IPS-18a (cell line): ENCODE measurements at regions not wholly inside any gene's neighbourhood (a gene's known extent, or its start where the extent isn't known, plus 50 kb on each side); places are given as distances from the start of the nearest gene placed in this dataset.
"Not testable (repeated sequence)": the region's sequence is repeated elsewhere in the genome, so short reads cannot be mapped to it uniquely, and the experiment has no call there.

Experiments used
- H3K27ac ChIP-seq: one replicate; pipeline ENCODE4 v1.5.1; 2013; ENCODE audit warnings: low read length
- H3K27me3 ChIP-seq: one replicate; pipeline ENCODE4 v1.6.1; 2013; ENCODE audit warnings: mild to moderate bottlenecking, low read length; ENCODE audit not compliant: control insufficient read depth, insufficient read depth
- H3K36me3 ChIP-seq: one replicate; pipeline ENCODE4 v1.6.1; 2013; ENCODE audit warnings: low read depth, low read length; ENCODE audit not compliant: control insufficient read depth
- H3K4me1 ChIP-seq: one replicate; pipeline ENCODE4 v1.6.1; 2013; ENCODE audit warnings: low read depth, low read length; ENCODE audit not compliant: control insufficient read depth
- H3K4me3 ChIP-seq: one replicate; pipeline ENCODE4 v1.5.1; 2013; ENCODE audit warnings: low read length
- H3K9ac ChIP-seq: one replicate; pipeline ENCODE4 v1.6.1; 2013; ENCODE audit warnings: mild to moderate bottlenecking, low read length, moderate library complexity
- H3K9me3 ChIP-seq: one replicate; pipeline ENCODE4 v1.6.1; 2013; ENCODE audit warnings: low read depth, low read length; ENCODE audit not compliant: control insufficient read depth

- Histone ChIP-seq H3K36me3 (no peaks in the 10 kb centered on the region), H3K27me3 (no peaks in the 10 kb centered on the region), H3K27ac (no peak overlapping the region), H3K4me3 (no peak overlapping the region), H3K4me1 (no peaks in the 10 kb centered on the region), H3K9ac (no peak overlapping the region), H3K9me3 (peaks cover 11% of the 10 kb centered on the region)
These were observed 1329.5 kb upstream of the TMEM132C start for GRCh38 chr12:126937431-126937830.

GRCh38 chr12:126944684-126945083 lies 1322.3 kb upstream of the TMEM132C start:
- Histone ChIP-seq H3K36me3 (no peaks in the 10 kb centered on the region), H3K9me3 (peaks cover 20% of the 10 kb centered on the region), H3K27me3 (no peaks in the 10 kb centered on the region)

GRCh38 chr12:126946958-126947357 lies 1320.0 kb upstream of the TMEM132C start:
- not testable (repeated sequence) for H3K4me1 ChIP-seq, H3K9ac ChIP-seq, H3K27me3 ChIP-seq, H3K27ac ChIP-seq, H3K4me3 ChIP-seq, H3K36me3 ChIP-seq
- H3K9me3 ChIP-seq = peaks cover 26% of the 10 kb centered on the region

More at GRCh38 chr12:126944684-126945083, 1322.3 kb upstream of the TMEM132C start:
- Histone ChIP-seq H3K4me1 (no peaks in the 10 kb centered on the region), H3K9ac (no peak overlapping the region), H3K4me3 (no peak overlapping the region), H3K27ac (no peak overlapping the region)

- no peak overlapping the region for H3K4me3 ChIP-seq
- H3K27ac ChIP-seq = no peak overlapping the region
- no peak overlapping the region for H3K9ac ChIP-seq
- H3K27me3 ChIP-seq = no peaks in the 10 kb centered on the region
- no peaks in the 10 kb centered on the region for H3K4me1 ChIP-seq
- H3K36me3 ChIP-seq = no peaks in the 10 kb centered on the region
- peaks cover 29% of the 10 kb centered on the region for H3K9me3 ChIP-seq
These were observed 1317.4 kb upstream of the TMEM132C start for GRCh38 chr12:126949558-126949957.

GRCh38 chr12:126950266-126950665 lies 1316.7 kb upstream of the TMEM132C start:
- Histone ChIP-seq H3K27ac (no peak overlapping the region), H3K4me1 (no peaks in the 10 kb centered on the region), H3K4me3 (no peak overlapping the region), H3K36me3 (no peaks in the 10 kb centered on the region), H3K9me3 (peaks cover 29% of the 10 kb centered on the region), H3K9ac (no peak overlapping the region), H3K27me3 (no peaks in the 10 kb centered on the region)

GRCh38 chr12:126952096-126953007 lies 1314.6 kb upstream of the TMEM132C start:
- H3K27ac ChIP-seq = no peak overlapping the region
- H3K4me3 ChIP-seq = no peak overlapping the region
- H3K9ac ChIP-seq = no peak overlapping the region
- peaks cover 35% of the 10 kb centered on the region for H3K9me3 ChIP-seq
- H3K4me1 ChIP-seq = no peaks in the 10 kb centered on the region
- no peaks in the 10 kb centered on the region for H3K36me3 ChIP-seq
- no peaks in the 10 kb centered on the region for H3K27me3 ChIP-seq

- no peaks in the 10 kb centered on the region for H3K4me1 ChIP-seq
- no peaks in the 10 kb centered on the region for H3K36me3 ChIP-seq
- no peaks in the 10 kb centered on the region for H3K27me3 ChIP-seq
- H3K27ac ChIP-seq = no peak overlapping the region
- H3K9ac ChIP-seq = no peak overlapping the region
- H3K4me3 ChIP-seq = no peak overlapping the region
- H3K9me3 ChIP-seq = peaks cover 35% of the 10 kb centered on the region
These were observed 1313.5 kb upstream of the TMEM132C start for GRCh38 chr12:126953365-126953889.

- H3K27me3 ChIP-seq = no peaks in the 10 kb centered on the region
- no peak overlapping the region for H3K4me3 ChIP-seq
- H3K9ac ChIP-seq = no peak overlapping the region
- H3K4me1 ChIP-seq = no peaks in the 10 kb centered on the region
- H3K36me3 ChIP-seq = no peaks in the 10 kb centered on the region
- peaks cover 6% of the 10 kb centered on the region for H3K9me3 ChIP-seq
- no peak overlapping the region for H3K27ac ChIP-seq
These were observed 1306.7 kb upstream of the TMEM132C start for GRCh38 chr12:126960221-126960620.

GRCh38 chr12:126960709-126961108 lies 1306.3 kb upstream of the TMEM132C start:
- Histone ChIP-seq H3K4me3 (no peak overlapping the region), H3K36me3 (no peaks in the 10 kb centered on the region), H3K27me3 (no peaks in the 10 kb centered on the region), H3K4me1 (no peaks in the 10 kb centered on the region), H3K9me3 (peaks cover 10% of the 10 kb centered on the region), H3K9ac (no peak overlapping the region), H3K27ac (no peak overlapping the region)

GRCh38 chr12:126963825-126964224 lies 1303.1 kb upstream of the TMEM132C start:
- Histone ChIP-seq H3K4me3 (no peak overlapping the region), H3K36me3 (no peaks in the 10 kb centered on the region), H3K4me1 (no peaks in the 10 kb centered on the region), H3K27me3 (no peaks in the 10 kb centered on the region), H3K9me3 (peaks cover 3% of the 10 kb centered on the region), H3K9ac (no peak overlapping the region), H3K27ac (no peak overlapping the region)

GRCh38 chr12:126966498-126966897 lies 1300.5 kb upstream of the TMEM132C start:
- no peak overlapping the region for H3K9ac ChIP-seq
- H3K4me1 ChIP-seq = no peaks in the 10 kb centered on the region
- no peak overlapping the region for H3K27ac ChIP-seq
- no peaks in the 10 kb centered on the region for H3K36me3 ChIP-seq
- H3K4me3 ChIP-seq = no peak overlapping the region
- H3K9me3 ChIP-seq = peaks cover 6% of the 10 kb centered on the region
- H3K27me3 ChIP-seq = no peaks in the 10 kb centered on the region

GRCh38 chr12:126967152-126967551 lies 1299.8 kb upstream of the TMEM132C start:
- Histone ChIP-seq H3K9me3 (peaks cover 10% of the 10 kb centered on the region), H3K9ac (no peak overlapping the region), H3K27ac (no peak overlapping the region), H3K4me3 (no peak overlapping the region), H3K36me3 (no peaks in the 10 kb centered on the region), H3K4me1 (no peaks in the 10 kb centered on the region), H3K27me3 (no peaks in the 10 kb centered on the region)
